A549 (cell line): ENCODE measurements at regions not wholly inside any gene's neighbourhood (a gene's known extent, or its start where the extent isn't known, plus 50 kb on each side); places are given as distances from the start of the nearest gene placed in this dataset.

Experiments
- CTCF ChIP-seq: fragments of >200 bp; sonication (Bioruptor Twin); formaldehyde crosslinking; IDR thresholded peaks from 3 replicates; pipeline ENCODE4 v1.5.1; 2016
- EHMT2 ChIP-seq: fragments of 200-600 bp; sonication (generic); IDR thresholded peaks from 2 replicates; pipeline ENCODE4 v1.6.1; 2016; ENCODE audit warnings: antibody characterized with exemption, low read depth, mild to moderate bottlenecking, moderate library complexity
- ELK1 ChIP-seq: fragments of 150-350 bp; IDR thresholded peaks from 2 replicates; pipeline ENCODE4 v1.6.1; 2014; ENCODE audit warnings: low read depth, mild to moderate bottlenecking, low read length
- HOXA7 ChIP-seq: fragments of 250-450 bp; sonication (Bioruptor Pico); IDR thresholded peaks from 2 replicates; pipeline ENCODE4 v1.5.0; 2020; ENCODE audit warnings: mild to moderate bottlenecking, moderate library complexity
- NPAS2 ChIP-seq: fragments of 250-450 bp; sonication (Bioruptor Pico); IDR thresholded peaks from 2 replicates; pipeline ENCODE4 v1.8.0; 2022; ENCODE audit warnings: mild to moderate bottlenecking, moderate library complexity, borderline replicate concordance
- POLR2AphosphoS2 ChIP-seq: conservative IDR thresholded peaks from 2 replicates; pipeline ENCODE4 v1.6.1; 2012; ENCODE audit warnings: low read length, improper control_type of control experiment, inconsistent platforms
- REST ChIP-seq: fragments of 200-600 bp; sonication (generic); IDR thresholded peaks from 2 replicates; pipeline ENCODE4 v1.6.1; 2016; ENCODE audit warnings: antibody characterized with exemption, mild to moderate bottlenecking, moderate library complexity

- TF ChIP-seq CTCF (no peak), ELK1 (no peak), REST (no peak), NPAS2 (no peak), POLR2AphosphoS2 (no peak), HOXA7 (CRISPR knock-in tag) (no peak), EHMT2 (no peak)
These were observed 1514.4 kb downstream of the BRD1 start for GRCh38 chr22:48313175-48313830.
